ENCODE measurements at regions not wholly inside any gene's neighbourhood (a gene's known extent, or its start where the extent isn't known, plus 50 kb on each side); places are given as distances from the start of the nearest gene placed in this dataset.

DNA sequence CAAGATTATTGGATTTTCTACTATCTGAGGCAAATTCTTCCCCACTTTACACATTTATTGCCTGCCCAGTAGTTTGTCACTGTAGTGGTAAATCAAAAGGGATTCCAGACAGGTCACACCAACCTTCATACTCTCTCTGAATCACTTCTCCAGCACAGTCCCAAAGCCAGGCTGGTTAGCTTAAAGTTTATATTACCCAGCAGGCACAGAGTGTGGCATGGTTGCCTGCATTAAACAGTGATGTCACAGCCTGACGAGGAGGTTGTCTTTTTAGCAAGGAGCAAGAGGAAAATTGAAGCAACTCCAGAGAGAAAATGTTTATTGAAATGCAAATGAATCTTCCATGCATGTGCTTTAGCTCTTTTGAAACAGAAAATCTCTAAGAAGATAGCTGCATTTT is 375.5 kb upstream of the CELF2 start:
- no peak for TF ChIP-seq POLR2A (IDR thresholded peaks at IDR 0.05; ENCODE audit: low read depth, low read length)
- no peak for TF ChIP-seq POLR2AphosphoS5 (IDR thresholded peaks at IDR 0.05; ENCODE audit: low read depth, low read length)
